ACHN (cell line): ENCODE measurements at regions not wholly inside any gene's neighbourhood (a gene's known extent, or its start where the extent isn't known, plus 50 kb on each side); places are given as distances from the start of the nearest gene placed in this dataset.

ENCODE experiments used
- DNase-seq: peaks from one replicate; pipeline ENCODE4 v3.0.0-alpha.2; 2015
- in situ Hi-C: cut with HindIII; loops from 2 replicates; pipeline ENCODE4 v1.10.0; 2017; ENCODE audit warnings: low sequenced_read_pairs, low pct_ligation_motif_present, low pct_unique_long_range_greater_than_20kb

DNA sequence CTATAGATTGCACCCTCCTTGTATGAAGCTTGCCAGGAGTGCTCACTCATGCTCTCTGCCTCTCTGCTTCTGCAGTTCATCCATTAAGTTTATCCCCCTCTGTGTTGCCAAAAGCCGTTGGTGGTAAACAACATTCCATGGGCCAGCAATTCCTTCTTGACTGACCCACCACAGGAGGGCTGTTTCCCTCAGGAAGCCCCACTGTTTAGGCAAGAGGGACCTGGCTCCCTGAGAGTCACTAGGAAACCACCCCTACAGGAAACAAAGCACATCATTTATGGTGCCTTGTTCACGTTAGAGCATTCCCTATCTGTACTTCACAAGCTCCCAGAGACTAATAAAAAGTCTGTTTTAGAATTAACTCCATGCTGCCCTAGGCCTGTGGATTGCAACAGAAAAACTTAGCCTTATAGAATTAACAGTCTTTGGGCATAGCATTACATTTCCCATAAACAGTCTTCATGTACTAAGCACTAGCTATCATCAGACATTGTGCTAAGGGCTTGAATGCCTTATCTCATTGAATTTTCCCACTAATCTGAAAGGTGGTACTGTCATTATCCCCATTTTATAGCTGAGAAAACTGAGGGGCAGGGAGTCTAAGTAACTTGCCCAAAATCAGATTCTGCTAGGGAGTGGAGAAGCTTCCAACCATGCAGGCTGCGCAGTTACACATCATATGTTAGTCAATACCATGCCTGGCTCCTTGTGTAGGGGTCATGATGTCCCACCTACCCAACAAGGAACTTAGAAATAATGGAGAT, 149.9 kb downstream of the SHQ1 start:
- DNase-seq = no peak
- in situ Hi-C loops = no loop called here

DNA sequence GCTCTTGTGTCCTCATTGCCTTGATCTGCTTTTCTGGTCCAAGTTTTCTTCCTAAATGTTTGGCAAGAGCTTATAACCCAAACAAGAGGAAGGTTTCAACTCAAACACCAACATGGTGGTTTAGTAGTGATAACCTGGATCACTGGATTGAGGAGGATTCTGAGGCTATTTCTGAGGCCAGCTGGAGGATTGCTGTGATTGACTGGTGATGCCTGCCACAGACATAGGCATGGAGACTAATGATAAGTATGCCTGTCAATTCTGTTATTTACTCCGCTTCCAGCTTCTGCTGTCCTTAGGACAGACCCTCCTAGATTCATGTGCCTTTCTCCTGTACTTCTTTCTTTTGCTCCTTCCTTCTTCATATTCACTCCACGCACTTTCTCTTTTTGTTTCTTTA, 150.5 kb downstream of the SHQ1 start:
- in situ Hi-C loops = no loop called here
- DNase-seq = no peak

GRCh38 chr3:72696815-72697214, 151.4 kb downstream of the SHQ1 start:
- DNase-seq = no peak
- in situ Hi-C loops = no loop called here

DNA sequence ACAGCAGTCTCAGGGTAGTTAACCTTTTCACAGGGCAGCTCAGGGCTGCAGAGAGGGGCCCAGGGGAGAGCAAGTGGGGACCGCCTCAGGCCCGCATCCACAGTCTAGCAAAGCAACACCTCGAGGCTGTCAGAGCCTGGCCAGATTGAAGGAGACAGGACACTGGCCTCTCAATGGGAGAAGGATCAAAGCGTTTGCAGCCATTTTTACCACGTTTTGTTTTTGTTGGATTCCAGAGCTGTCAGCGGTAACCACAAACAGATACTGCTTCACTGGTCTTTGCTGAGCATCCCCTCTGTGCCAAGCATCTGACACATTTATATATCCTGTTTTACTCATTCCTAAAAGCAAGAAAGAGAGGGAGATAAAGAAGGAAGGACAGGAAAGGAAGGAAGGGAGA, 153.8 kb downstream of the SHQ1 start:
- DNase-seq = no peak

DNA sequence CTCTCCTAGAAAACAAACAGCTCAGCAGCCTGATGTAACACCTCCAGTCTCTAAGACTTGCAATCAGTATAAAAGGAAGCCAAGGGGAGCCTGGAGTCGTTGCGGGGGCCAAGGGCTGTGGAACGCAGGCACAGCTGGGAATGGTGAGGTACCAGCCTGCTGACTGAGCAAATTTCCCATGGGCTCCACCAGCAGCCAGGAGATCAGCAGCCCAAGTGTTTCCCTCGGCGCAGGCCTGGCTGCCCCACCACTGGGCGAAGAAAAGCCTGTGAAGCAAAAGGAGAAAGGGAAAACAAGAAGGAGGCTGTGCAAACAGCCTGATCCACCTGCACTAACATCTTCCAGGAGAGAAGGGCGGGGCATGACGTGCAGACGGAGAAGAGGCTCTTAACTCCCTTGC, 155.3 kb downstream of the SHQ1 start:
- in situ Hi-C loops = no loop called here
- DNase-seq = no peak

More for the DNA sequence above, 153.8 kb downstream of the SHQ1 start:
- in situ Hi-C loops = no loop called here

DNA sequence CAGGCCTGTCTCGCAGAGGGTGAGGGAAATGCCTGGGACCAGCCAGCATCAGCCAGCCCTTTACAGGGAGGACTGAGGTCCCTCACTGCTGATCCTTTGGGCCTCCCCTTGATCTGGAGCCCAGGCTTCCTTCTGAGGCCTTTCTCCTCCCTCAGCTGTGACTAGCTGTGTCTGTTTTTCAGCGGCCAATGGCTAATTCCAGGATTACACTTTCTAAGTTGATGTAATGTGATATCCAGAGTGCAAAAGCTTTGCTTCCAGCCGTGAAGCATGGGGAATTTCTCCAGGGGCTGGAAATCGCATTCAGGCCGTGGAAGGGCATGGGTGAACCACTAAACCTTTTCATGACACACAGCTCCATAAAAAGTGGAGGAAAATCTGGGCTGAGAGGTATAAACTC, 157.6 kb downstream of the SHQ1 start:
- in situ Hi-C loops = no loop called here
- DNase-seq = no peak

DNA sequence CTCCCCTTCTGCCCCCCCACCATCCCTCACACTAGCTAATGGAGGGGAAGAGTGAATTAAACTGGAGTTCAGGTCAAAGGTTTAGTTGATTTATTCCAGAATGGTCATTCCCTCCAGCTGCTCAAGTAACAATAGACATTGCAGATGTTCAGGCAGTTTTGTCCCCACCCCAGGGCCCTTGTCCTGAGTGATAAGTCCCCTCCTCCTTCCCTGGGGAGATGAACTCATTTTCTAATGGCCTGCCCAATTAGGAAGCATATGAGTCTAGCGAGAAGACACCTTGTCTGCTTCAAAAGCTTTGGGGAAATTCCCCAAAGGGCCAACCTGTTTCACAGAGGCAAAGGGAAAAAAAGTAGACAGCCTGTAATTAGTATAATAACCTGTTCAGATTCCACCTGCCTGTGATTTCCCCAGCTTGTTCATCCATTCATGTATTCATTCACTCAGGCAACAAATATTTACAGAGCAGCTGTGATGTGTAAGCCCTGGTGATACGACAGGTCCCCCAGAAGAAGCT, 165.3 kb downstream of the SHQ1 start:
- in situ Hi-C loops = no loop called here
- DNase-seq = no peak

GRCh38 chr3:72681598-72681997, 166.6 kb downstream of the SHQ1 start:
- no peak for DNase-seq
- in situ Hi-C loops = no loop called here

DNA sequence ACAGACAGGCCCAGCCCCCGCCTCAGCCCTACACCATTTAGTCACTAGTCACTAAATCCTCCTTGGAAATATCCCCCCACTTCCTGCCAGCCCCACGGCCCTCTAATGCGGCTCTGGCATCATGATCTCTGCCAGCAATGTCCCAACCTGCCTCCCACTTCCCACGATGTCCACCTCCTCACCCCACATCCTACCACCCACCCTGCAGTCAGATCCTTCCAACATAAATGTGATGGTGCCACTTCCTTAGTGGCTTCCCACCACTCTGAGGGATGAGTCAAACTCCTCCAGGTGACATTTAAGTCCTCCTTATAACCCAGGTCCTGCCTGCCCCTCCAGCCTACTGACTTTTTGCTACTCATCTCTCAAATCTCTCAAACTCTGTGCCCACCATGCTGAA, 167.5 kb downstream of the SHQ1 start:
- in situ Hi-C loops = no loop called here

DNA sequence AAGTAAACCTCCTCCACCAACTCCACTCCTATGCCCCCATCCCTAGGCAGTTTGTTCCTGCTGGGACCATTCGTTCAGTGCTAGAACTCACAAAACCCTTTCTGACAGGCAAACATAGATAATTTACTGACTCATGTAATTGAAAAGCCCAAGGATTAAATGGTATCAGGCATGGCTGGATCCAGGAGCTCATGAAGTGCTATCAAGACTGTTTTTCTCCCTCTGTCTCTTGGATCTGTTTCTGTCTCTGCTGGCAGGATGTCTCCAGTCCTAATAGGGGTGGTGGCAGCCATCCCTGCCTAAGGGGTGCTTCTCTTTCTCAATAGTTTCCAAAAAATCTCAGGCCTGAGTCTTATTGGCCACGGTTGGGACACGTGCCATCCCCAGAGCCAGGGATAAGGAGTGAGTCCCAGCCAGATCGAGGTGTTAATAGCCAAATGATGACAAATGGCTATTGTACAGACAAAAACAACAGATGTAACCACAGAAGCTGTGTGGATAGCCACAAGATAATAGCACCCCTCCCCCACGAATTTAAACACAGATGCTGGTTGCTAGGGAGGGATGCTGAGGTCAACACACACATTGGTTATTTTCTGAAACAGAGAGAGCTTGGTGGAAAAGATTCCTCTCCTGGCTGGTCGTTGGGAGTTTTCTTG, 168.6 kb downstream of the SHQ1 start:
- DNase-seq = no peak
- in situ Hi-C loops = no loop called here

More for the DNA sequence above, 167.5 kb downstream of the SHQ1 start:
- no peak for DNase-seq

- in situ Hi-C loops = no loop called here
- DNase-seq = no peak
Measured at GRCh38 chr3:72678867-72679266, 169.4 kb downstream of the SHQ1 start.

DNA sequence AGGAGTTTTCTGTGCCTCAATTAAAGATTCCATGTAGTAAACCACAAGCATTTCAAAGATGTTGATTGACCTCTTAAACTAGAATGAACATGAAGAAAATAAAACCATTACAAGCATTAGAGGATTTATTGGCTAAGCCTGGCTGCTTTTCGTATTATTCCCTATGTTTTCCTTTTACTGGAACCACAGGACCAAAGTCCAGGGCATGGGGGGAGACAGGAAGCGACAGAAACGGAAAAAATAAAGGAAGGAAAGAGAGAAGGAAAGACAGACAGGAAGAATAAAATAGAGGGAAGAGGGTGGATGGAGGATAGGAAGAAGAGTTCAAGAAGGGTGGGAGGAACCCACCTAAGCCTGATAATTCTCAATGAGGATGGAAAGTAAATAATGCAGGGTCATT, 169.9 kb downstream of the SHQ1 start:
- DNase-seq = no peak
- in situ Hi-C loops = no loop called here

- no peak for DNase-seq
- in situ Hi-C loops = no loop called here
Measured at GRCh38 chr3:72675243-72675642, 173.0 kb downstream of the SHQ1 start.

DNA sequence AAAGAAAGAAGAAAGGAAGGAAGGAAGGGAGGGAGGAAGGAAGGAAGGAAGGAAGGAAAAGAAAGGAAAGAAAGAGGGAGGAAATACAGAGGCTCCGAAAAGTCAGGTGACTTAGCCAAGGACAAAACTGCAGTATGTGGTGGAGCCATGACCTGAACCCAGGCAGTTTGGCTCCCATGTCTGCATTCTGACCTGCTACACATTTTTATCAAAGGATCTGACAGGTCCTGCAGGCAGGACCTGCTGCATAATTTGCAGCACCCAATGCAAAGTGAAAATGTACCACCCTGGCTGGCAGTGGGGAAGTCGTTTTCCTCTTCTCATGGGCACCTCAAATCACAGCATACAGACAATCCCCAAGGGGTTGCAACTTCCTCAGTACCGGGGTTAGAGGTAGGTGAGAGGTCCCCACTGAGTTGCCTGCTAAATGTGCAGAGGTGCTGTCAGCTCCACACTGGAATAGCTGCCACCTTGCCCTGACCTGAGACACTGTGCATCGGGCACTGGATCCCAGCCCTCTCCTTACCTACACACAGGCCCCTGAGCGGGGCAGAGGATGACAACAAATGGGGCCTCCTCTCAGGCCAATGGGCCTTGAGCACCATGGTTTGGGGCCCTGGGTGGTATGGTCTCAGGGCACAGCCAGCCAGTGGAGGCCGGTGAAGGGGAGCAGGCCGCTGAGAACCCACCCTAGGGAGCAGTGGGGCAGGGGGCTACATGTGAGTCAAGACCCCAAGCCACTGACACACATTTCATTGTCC, 175.1 kb downstream of the SHQ1 start:
- in situ Hi-C loops = no loop called here
- DNase-seq = no peak

- no peak for DNase-seq
- in situ Hi-C loops = no loop called here
Measured at GRCh38 chr3:72669224-72669623, 179.0 kb downstream of the SHQ1 start.

DNA sequence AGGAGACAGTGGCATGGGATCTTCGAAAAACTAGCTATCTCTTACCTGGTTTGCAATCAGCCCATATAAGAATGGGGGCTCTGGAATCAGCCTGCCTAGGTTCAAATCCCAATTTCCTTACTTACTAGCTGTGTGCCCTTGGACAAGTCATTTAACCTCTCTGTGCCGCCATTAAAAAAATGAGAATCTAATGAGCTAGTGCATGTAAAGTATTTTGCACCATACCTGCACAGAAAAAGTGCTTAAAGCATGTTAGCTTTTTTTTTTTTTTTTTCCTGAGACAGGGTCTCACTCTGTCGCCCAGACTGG, 181.8 kb downstream of the SHQ1 start:
- DNase-seq = no peak
- in situ Hi-C loops = no loop called here

DNA sequence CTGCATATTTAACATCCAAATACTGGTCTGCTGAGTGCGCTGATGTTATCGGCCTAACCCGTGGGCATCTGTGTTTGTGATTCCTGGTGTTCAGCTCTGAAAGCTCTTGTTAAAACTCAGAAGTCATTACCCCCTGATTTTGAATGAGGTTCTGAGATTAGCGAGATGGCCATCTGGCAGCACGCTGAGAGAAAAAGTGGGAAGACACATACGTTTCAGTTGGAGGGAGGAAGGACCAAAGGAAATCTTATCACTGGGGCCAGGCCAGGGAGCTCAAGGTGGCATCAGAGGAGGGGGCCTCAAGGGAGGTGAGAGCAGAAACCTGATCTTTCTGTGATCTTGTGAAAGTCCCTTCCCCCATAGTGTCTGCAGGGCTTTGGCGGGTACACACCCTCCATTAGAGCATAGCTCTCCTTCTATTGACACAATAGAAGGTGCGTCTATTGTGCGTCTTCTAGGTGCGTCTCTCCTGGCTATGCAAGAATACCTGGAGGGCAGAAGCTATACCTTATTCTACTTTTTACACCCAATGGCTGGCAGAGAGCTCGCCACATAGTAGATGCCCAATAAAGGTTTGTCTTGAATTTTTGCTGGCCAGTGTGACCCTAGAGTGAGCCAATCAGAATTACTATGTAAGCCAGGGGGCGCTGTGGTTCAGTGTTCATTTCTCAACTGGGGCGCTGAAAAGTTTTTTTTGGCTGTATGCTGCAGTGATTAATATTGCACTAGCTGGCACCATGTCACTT, 182.4 kb downstream of the SHQ1 start:
- in situ Hi-C loops = no loop called here
- peak; percentile 39 for DNase-seq

DNA sequence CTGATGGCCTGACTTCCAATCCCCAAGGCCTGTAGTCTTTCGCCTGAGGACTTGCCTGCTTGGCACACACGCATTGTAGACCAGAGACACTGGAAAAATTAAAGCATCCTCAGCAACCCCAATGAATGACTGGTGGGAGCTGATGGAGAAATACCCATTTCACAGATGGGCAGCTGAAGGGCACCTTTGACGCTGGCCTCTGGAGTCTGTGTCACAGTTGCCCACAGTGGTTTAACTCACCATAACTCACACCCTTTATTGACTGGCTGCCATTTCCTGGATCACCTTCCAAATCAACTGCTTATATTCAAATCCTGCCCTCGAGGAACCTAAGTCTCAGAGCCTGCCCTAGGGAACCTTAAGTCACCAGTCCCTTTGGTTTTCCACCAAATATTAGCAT, 183.1 kb downstream of the SHQ1 start:
- in situ Hi-C loops = no loop called here
- no peak for DNase-seq
